ENCODE measurements at regions not wholly inside any gene's neighbourhood (a gene's known extent, or its start where the extent isn't known, plus 50 kb on each side); places are given as distances from the start of the nearest gene placed in this dataset.

DNA sequence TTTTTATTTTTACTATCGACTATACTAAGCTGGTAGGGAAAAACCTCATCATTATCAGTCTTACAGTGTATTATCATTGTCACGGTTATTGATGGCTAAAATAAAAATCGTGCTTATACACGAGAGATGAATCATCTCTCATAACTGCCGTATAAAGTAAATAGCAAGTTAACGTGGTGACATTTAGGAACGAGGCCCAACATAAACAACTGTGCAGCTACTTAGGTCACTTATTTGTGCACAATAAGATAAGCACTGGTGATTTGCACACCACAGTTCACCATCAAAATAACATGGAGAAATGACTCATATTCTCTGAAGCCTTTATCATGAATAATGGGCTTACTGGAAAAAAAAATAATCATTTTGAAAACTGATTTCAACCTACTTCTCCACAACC, 482.0 kb upstream of the TENM3 start:
- H3K9ac ChIP-seq (ENCODE audit: low read length) = no peak overlapping the region

DNA sequence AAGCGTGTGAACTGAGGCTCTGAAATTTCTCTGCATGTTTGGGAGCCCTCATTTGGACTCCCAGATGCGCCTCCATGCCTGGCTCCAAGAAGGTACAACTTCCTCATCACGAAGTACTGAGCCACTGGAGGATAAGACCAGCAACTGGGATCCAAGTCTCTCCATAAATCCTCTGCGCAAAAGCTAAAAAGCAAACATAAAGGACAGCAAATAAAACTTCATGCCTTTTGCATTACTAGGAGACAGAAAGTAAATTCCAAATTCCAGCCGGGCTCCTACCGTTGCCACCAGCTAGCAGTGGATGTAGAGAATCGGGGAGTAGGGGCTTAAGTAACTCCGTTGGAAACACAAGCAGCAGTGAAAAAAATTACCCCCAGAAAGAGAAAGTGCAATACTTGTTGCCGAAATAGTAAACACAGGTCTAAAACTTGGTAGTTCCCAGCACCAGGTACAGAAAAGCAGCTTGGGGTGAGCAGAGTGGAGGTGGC, 477.1 kb upstream of the TENM3 start:
- Histone ChIP-seq H3K27me3 (ENCODE audit: control insufficient read depth, insufficient read depth, low read length) (no peaks in the 10 kb centered on the region), H3K4me1 (ENCODE audit: control insufficient read depth, insufficient read depth, low read length) (no peaks in the 10 kb centered on the region), H3K4me3 (ENCODE audit: low read length) (no peak overlapping the region), H3K36me3 (ENCODE audit: control insufficient read depth, insufficient read depth, low read length) (no peaks in the 10 kb centered on the region), H3K27ac (ENCODE audit: low read depth, low read length) (no peak overlapping the region), H3K9ac (ENCODE audit: low read length) (no peak overlapping the region)

More for the DNA sequence above, 482.0 kb upstream of the TENM3 start:
- Histone ChIP-seq H3K27me3 (ENCODE audit: control insufficient read depth, insufficient read depth, low read length) (no peaks in the 10 kb centered on the region), H3K4me3 (ENCODE audit: low read length) (no peak overlapping the region), H3K27ac (ENCODE audit: low read depth, low read length) (no peak overlapping the region), H3K4me1 (ENCODE audit: control insufficient read depth, insufficient read depth, low read length) (no peaks in the 10 kb centered on the region), H3K36me3 (ENCODE audit: control insufficient read depth, insufficient read depth, low read length) (no peaks in the 10 kb centered on the region)

DNA sequence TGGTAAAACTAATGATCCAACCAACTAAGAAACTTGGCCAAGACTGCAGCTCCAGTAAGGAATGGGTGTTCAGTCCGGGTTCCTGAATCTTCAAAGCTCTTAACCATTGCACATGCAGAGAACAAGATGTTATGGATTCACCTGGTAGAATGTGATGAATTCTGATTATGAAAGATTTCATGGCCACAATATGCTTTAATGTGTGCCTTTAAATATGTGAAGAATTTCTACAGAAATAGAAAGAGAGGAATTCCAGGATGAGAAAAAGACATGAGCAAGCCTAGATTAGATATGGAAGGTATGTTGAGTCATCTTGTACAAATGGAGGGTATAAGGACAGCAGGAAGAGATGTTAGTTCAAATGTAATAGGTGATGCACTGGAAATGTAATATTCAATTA, 472.2 kb upstream of the TENM3 start:
- no peak overlapping the region for H3K9ac ChIP-seq (ENCODE audit: low read length)

DNA sequence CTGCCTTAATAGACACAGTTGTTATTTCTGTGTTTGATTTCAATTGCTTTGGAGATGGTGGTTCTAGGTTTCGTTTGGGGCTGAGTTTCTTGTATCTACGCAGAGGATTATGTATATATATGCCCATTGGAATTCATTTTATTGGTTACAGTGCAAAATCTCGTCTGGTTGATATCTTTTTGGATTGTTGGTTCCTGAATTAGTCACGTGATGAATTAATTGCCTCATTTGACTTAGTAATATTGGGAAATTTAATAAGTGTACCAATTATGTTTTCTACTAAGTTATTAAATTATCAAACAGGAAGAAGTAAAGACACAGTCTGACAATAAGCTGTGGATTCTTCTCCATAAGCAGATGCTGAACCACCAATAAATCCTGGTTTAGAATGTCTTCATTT, 467.9 kb upstream of the TENM3 start:
- no peak overlapping the region for H3K27ac ChIP-seq (ENCODE audit: low read depth, low read length)
- H3K4me1 ChIP-seq (ENCODE audit: control insufficient read depth, insufficient read depth, low read length) = no peaks in the 10 kb centered on the region
- H3K9ac ChIP-seq (ENCODE audit: low read length) = no peak overlapping the region
- no peak overlapping the region for H3K4me3 ChIP-seq (ENCODE audit: low read length)
- H3K36me3 ChIP-seq (ENCODE audit: control insufficient read depth, insufficient read depth, low read length) = no peaks in the 10 kb centered on the region
- no peaks in the 10 kb centered on the region for H3K27me3 ChIP-seq (ENCODE audit: control insufficient read depth, insufficient read depth, low read length)

More for the DNA sequence above, 472.2 kb upstream of the TENM3 start:
- Histone ChIP-seq H3K27ac (ENCODE audit: low read depth, low read length) (no peak overlapping the region), H3K36me3 (ENCODE audit: control insufficient read depth, insufficient read depth, low read length) (no peaks in the 10 kb centered on the region), H3K4me3 (ENCODE audit: low read length) (no peak overlapping the region), H3K4me1 (ENCODE audit: control insufficient read depth, insufficient read depth, low read length) (no peaks in the 10 kb centered on the region), H3K27me3 (ENCODE audit: control insufficient read depth, insufficient read depth, low read length) (no peaks in the 10 kb centered on the region)

DNA sequence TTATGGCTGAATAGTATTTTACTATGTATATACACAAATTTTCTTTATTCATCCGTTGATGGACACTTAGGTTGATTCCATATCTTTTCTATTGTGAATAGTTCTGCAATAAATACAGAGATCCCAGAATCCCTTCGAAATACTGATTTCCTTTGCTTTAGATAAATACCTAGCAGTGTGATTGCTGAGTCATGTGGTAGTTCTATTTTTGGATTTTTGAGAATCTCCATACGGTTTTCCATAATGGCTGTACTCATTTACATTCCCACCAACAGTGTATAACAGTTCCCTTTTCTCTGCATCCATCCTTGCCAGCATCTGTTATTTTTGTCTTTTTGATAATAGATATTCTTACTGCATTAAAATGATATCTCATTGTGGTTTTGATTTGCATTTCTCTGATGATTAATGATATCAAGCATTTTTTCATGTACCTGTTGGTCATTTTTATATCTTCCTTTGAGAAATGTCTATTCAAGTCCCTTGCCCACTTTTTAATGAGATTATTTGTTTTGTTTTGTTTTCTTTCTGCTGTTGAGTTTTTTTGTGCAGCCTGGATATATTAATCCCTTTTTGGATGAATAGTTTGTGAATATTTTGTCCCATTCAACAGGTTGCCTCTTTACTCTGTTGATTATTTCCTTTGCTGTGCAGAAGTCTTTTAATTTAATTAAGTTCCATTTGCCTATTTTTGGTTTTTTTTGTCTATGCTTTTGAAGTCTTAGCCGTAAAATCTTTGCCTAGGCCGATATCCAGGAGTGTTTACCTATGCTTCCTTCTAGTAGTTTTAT, 466.7 kb upstream of the TENM3 start:
- Histone ChIP-seq H3K4me1 (ENCODE audit: control insufficient read depth, insufficient read depth, low read length) (no peaks in the 10 kb centered on the region), H3K27me3 (ENCODE audit: control insufficient read depth, insufficient read depth, low read length) (no peaks in the 10 kb centered on the region), H3K4me3 (ENCODE audit: low read length) (no peak overlapping the region), H3K27ac (ENCODE audit: low read depth, low read length) (no peak overlapping the region), H3K36me3 (ENCODE audit: control insufficient read depth, insufficient read depth, low read length) (no peaks in the 10 kb centered on the region), H3K9ac (ENCODE audit: low read length) (no peak overlapping the region)

DNA sequence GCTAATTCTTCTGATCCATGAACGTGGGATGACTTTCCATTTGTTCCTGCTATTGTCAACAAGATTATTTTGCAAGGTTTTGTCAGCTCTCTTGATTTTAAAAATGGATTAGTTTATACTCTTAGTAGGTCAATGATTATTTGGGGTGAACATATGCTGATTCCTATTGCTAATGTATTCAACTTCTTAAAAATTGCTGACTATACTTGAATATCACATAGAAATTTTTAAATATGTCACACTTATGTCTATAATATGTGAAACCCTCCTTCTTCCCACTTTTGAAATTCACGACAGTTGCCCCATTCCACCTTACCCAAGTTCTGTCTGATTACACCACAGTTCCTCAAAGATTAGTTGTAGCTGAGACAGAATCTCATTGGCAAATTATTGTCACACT, 465.7 kb upstream of the TENM3 start:
- H3K27ac ChIP-seq (ENCODE audit: low read depth, low read length) = no peak overlapping the region
- H3K9ac ChIP-seq (ENCODE audit: low read length) = no peak overlapping the region
- no peak overlapping the region for H3K4me3 ChIP-seq (ENCODE audit: low read length)
- H3K4me1 ChIP-seq (ENCODE audit: control insufficient read depth, insufficient read depth, low read length) = no peaks in the 10 kb centered on the region
- H3K36me3 ChIP-seq (ENCODE audit: control insufficient read depth, insufficient read depth, low read length) = no peaks in the 10 kb centered on the region
- no peaks in the 10 kb centered on the region for H3K27me3 ChIP-seq (ENCODE audit: control insufficient read depth, insufficient read depth, low read length)

DNA sequence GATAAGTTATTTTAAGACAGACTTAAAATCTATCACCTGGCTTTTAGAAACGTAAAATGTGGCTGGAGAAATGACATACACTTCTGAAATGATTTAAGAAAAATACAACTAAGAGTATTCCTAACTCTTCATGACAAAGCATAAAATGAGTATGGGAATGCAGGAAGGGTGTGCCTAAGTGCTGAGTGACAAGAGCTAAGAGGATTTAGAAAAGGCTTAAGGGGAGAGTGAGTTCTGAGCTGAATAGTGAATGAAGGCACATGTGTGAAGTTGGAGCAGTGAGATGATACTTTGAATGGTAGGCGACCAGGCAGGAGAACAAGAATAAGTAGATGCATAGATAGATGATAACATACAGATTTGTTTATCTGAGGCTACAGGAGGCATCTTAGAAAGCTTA, 458.3 kb upstream of the TENM3 start:
- no peaks in the 10 kb centered on the region for H3K27me3 ChIP-seq (ENCODE audit: control insufficient read depth, insufficient read depth, low read length)
- H3K4me1 ChIP-seq (ENCODE audit: control insufficient read depth, insufficient read depth, low read length) = no peaks in the 10 kb centered on the region
- H3K4me3 ChIP-seq (ENCODE audit: low read length) = no peak overlapping the region
- no peaks in the 10 kb centered on the region for H3K36me3 ChIP-seq (ENCODE audit: control insufficient read depth, insufficient read depth, low read length)
- no peak overlapping the region for H3K27ac ChIP-seq (ENCODE audit: low read depth, low read length)
- H3K9ac ChIP-seq (ENCODE audit: low read length) = no peak overlapping the region

DNA sequence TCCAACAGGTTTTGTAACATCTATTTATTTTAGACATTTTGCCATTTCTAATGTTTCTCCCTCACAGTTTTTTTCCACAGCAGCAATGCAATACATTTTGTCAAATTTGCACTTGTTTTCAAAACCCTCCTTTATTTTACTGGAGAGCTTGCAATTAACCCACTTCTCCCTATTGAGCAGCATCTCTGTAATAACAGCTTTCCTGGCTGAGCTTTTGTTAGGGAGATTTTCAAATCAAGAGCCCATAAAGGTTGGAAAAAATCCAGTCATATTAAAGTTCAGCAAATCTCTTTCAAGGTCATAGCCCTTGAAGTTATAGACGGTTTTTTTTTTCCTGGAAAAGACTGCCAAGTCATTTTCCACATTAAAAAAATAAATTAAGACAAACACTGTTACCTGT, 450.6 kb upstream of the TENM3 start:
- H3K27ac ChIP-seq (ENCODE audit: low read depth, low read length) = no peak overlapping the region
- no peaks in the 10 kb centered on the region for H3K27me3 ChIP-seq (ENCODE audit: control insufficient read depth, insufficient read depth, low read length)
- H3K36me3 ChIP-seq (ENCODE audit: control insufficient read depth, insufficient read depth, low read length) = no peaks in the 10 kb centered on the region
- no peaks in the 10 kb centered on the region for H3K4me1 ChIP-seq (ENCODE audit: control insufficient read depth, insufficient read depth, low read length)
- no peak overlapping the region for H3K4me3 ChIP-seq (ENCODE audit: low read length)
- no peak overlapping the region for H3K9ac ChIP-seq (ENCODE audit: low read length)

DNA sequence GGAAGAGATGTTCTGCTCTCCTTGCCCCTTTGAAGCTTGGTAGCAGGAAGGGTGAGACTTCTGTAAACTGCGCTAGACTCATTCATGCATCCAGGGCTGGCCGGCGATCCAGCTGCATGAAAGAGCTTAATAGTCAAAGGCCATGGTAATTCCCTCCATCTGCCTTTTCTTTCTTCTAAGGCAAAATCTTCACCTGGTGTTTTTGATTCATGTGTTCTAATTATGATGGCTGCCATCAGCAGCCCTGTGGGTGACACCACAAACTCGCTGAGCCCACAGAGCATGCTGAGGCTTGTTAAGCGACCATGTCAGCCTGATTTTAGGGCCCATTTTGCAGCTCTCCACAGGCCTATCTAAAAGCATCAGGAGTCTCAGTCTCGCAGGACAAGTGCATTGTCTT, 450.1 kb upstream of the TENM3 start:
- Histone ChIP-seq H3K27me3 (ENCODE audit: control insufficient read depth, insufficient read depth, low read length) (no peaks in the 10 kb centered on the region), H3K9ac (ENCODE audit: low read length) (no peak overlapping the region), H3K27ac (ENCODE audit: low read depth, low read length) (no peak overlapping the region), H3K4me1 (ENCODE audit: control insufficient read depth, insufficient read depth, low read length) (no peaks in the 10 kb centered on the region), H3K4me3 (ENCODE audit: low read length) (no peak overlapping the region), H3K36me3 (ENCODE audit: control insufficient read depth, insufficient read depth, low read length) (no peaks in the 10 kb centered on the region)

DNA sequence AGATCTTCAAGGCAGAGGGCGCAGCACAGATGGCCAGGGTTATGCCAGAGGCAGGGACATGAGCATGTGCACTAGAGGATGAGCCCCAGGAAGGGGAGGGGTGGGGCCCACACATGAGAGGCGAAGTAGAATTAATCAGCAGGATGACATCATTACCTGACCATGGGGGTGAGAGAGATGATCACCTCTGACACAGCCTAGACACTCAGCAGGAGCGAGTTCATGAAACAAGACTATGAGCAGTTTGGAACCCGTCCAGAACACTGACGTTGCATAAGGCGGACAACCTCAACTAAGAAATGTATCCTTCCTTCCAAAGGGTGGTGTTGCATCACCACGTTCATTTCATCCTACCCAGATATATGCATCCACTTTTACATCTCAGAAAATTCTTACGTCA, 446.7 kb upstream of the TENM3 start:
- H3K4me3 ChIP-seq (ENCODE audit: low read length) = no peak overlapping the region
- no peaks in the 10 kb centered on the region for H3K27me3 ChIP-seq (ENCODE audit: control insufficient read depth, insufficient read depth, low read length)
- no peak overlapping the region for H3K9ac ChIP-seq (ENCODE audit: low read length)
- H3K27ac ChIP-seq (ENCODE audit: low read depth, low read length) = no peak overlapping the region
- H3K36me3 ChIP-seq (ENCODE audit: control insufficient read depth, insufficient read depth, low read length) = no peaks in the 10 kb centered on the region
- H3K4me1 ChIP-seq (ENCODE audit: control insufficient read depth, insufficient read depth, low read length) = no peaks in the 10 kb centered on the region

DNA sequence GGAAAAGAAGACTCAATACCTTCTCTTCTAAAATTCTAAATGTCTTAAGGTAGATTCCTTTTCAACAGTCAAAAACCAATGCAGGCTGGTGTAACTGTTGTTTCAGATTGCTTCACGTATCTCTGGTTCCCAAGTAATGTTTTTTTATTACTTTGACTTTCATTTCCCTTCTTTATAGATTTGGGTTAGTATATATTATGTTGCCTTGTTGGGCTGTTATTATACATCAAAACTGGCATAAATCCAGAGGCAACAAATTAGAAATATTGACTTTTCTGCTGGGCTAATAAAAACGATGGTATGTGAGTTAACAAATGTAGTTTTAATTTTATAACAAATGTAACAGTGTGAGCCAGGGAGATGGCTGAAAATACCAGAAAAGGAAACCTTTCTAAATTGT, 444.7 kb upstream of the TENM3 start:
- H3K27ac ChIP-seq (ENCODE audit: low read depth, low read length) = no peak overlapping the region
- H3K27me3 ChIP-seq (ENCODE audit: control insufficient read depth, insufficient read depth, low read length) = no peaks in the 10 kb centered on the region
- H3K4me3 ChIP-seq (ENCODE audit: low read length) = no peak overlapping the region
- no peaks in the 10 kb centered on the region for H3K4me1 ChIP-seq (ENCODE audit: control insufficient read depth, insufficient read depth, low read length)
- H3K9ac ChIP-seq (ENCODE audit: low read length) = no peak overlapping the region
- no peaks in the 10 kb centered on the region for H3K36me3 ChIP-seq (ENCODE audit: control insufficient read depth, insufficient read depth, low read length)

DNA sequence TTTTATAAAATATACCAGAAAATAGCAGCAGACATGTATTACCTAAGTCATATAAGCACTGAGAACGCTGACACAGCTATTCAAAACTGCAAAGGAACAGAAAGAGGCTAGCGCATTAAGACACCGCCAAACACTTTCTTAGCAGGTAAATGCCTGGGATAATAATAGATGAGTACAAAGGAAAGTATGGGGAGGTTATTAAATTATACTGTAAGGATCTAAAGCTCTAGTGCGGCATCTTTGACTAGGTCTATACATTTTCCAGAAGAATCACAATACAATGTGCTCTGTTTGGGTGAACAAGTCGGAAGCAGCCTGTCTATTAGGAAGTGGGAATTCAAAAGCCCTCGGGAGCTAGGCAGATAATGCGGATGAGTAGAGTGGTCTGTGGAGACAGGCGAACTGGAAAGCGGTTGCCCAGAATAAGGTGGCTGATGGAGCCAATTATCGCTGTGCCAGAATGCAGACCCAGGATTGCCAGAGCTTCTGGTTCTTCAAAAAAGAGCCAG, 443.6 kb upstream of the TENM3 start:
- H3K4me1 ChIP-seq (ENCODE audit: control insufficient read depth, insufficient read depth, low read length) = no peaks in the 10 kb centered on the region

DNA sequence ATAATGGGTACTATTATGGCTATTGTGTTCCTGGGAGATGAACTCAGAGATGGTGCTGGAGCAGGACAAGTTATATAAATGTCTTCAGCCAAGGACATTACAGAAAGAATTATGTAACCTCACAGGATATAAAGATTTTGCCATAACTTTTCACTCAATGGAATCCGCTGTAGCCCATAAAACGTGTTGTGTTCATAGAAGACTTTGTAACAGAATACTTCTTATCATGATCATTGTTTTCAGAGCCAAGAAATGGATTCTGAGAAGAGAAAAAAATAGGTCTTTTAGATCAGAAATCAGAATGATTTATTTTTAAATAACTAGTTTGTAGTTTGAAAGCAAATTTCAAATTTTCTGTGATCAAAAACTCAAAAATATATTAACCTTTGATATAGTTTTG, 441.0 kb upstream of the TENM3 start:
- H3K27me3 ChIP-seq (ENCODE audit: control insufficient read depth, insufficient read depth, low read length) = no peaks in the 10 kb centered on the region
- no peaks in the 10 kb centered on the region for H3K36me3 ChIP-seq (ENCODE audit: control insufficient read depth, insufficient read depth, low read length)
- H3K27ac ChIP-seq (ENCODE audit: low read depth, low read length) = no peak overlapping the region
- no peaks in the 10 kb centered on the region for H3K4me1 ChIP-seq (ENCODE audit: control insufficient read depth, insufficient read depth, low read length)
- no peak overlapping the region for H3K9ac ChIP-seq (ENCODE audit: low read length)
- H3K4me3 ChIP-seq (ENCODE audit: low read length) = no peak overlapping the region

More for the DNA sequence above, 443.6 kb upstream of the TENM3 start:
- Histone ChIP-seq H3K36me3 (ENCODE audit: control insufficient read depth, insufficient read depth, low read length) (no peaks in the 10 kb centered on the region), H3K27me3 (ENCODE audit: control insufficient read depth, insufficient read depth, low read length) (no peaks in the 10 kb centered on the region), H3K9ac (ENCODE audit: low read length) (no peak overlapping the region), H3K27ac (ENCODE audit: low read depth, low read length) (no peak overlapping the region), H3K4me3 (ENCODE audit: low read length) (no peak overlapping the region)
